ENCODE measurements at regions not wholly inside any gene's neighbourhood (a gene's known extent, or its start where the extent isn't known, plus 50 kb on each side); places are given as distances from the start of the nearest gene placed in this dataset.

DNA sequence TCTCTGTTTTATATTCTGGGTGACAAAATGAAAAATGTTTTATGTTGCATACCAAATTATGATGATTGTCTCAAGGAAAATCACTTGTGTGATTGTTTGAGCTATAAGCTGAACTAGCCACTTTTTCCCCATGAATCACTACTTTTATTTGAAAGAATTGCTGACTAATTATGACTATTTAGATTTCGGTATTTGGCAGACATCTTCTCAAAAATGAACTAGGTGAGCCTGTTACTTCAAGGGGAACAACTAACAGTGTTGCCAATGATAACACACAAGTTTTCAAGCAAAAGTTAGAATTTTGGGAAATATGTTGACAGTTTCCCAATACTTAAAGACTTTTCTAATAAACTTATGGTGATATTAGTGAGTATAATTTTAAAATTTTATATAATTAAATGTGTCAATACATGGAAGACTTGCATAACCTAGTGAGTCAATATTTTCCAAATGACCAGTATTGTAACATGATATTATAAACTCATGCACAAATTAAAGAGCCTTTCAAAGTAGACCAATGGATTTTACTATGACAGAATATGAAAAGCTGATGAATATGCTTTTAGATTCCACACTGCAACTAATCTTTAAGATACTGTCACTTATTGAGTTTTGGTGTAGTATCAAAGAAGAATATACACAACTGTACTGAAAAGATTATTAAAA, 187.7 kb upstream of the GATB start:
- H3K36me3 ChIP-seq (ENCODE audit: control insufficient read depth in 2 of 2, insufficient read depth in 2 of 2, low read length in 1 of 2) = no peaks in the 10 kb centered on the region
- H3K27ac ChIP-seq (ENCODE audit: control insufficient read depth, insufficient read depth) = no peak overlapping the region
- BruUV-seq (replicated peaks) = no TSS peak
- ChIA-PET POLR2A (no interaction called here), CTCF (no interaction called here), RAD21 (ENCODE audit: unreplicated experiment) (no interaction called here), SMC1A (ENCODE audit: uncharacterized antibody, unreplicated experiment) (no interaction called here)
- H2AFZ ChIP-seq (ENCODE audit: control insufficient read depth, low read depth, low read length) = no peak overlapping the region
- H3K4me1 ChIP-seq (ENCODE audit: control insufficient read depth, insufficient read depth, low read length) = no peaks in the 10 kb centered on the region
- no peaks in the 10 kb centered on the region for H4K20me1 ChIP-seq (ENCODE audit: control insufficient read depth, insufficient read depth)
- H3K9ac ChIP-seq (ENCODE audit: control insufficient read depth, insufficient read depth, low read length) = no peak overlapping the region
- ATAC-seq = no peak
- in situ Hi-C loops (cut with MboI) = no loop called here
- intact Hi-C loops (cut with micrococcal nuclease; ENCODE audit: unreplicated experiment) = no loop called here
- no peak overlapping the region for H3K4me3 ChIP-seq
- DNase-seq (ENCODE audit: low read depth, low spot score) = no peak
- no peak for TF ChIP-seq MTA3 (IDR thresholded peaks at IDR 0.05; ENCODE audit: borderline replicate concordance, low read length)
- TF ChIP-seq CEBPB (IDR thresholded peaks at IDR 0.05; ENCODE audit: borderline replicate concordance in 1 of 2, low read depth in 2 of 2, low read length in 2 of 2) = no peak
- no peak for TF ChIP-seq GABPA (IDR thresholded peaks at IDR 0.05; ENCODE audit: low read depth)
- no peak for TF ChIP-seq ESRRA (IDR thresholded peaks at IDR 0.05; ENCODE audit: low read length)
- TF ChIP-seq PBX3 (IDR thresholded peaks at IDR 0.05; ENCODE audit: insufficient replicate concordance, low read depth, low read length) = no peak
- TF ChIP-seq USF1 (IDR thresholded peaks at IDR 0.05; ENCODE audit: borderline replicate concordance, extremely low read length, insufficient read depth, low read depth, low read length) = no peak
- TF ChIP-seq MEF2A (IDR thresholded peaks at IDR 0.05; ENCODE audit: insufficient read depth, low read depth, low read length) = no peak
- TF ChIP-seq ETV6 (conservative IDR thresholded peaks at IDR 0.05 in 1 of 2, IDR thresholded peaks at IDR 0.05 in 1 of 2; ENCODE audit: borderline replicate concordance in 1 of 2, low read depth in 1 of 2) = no peak
- no peak for TF ChIP-seq IKZF1 (conservative IDR thresholded peaks at IDR 0.05)
- no peak overlapping the region for H3K4me2 ChIP-seq (ENCODE audit: control insufficient read depth, insufficient read depth)
- 0% methylated on average over 1 of the region's 1 CpG for WGBS (ENCODE audit: insufficient coverage, insufficient replicate concordance, low lambda C conversion rate, missing lambda C conversion rate)
- H3K79me2 ChIP-seq (ENCODE audit: control insufficient read depth, insufficient read depth, low read length) = no peaks in the 10 kb centered on the region
- H3K9me3 ChIP-seq (replicated peaks; ENCODE audit: control insufficient read depth, insufficient read depth, low read length) = no peaks in the 10 kb centered on the region; the same call in 1 of the 3 replicates
- FAIRE-seq = no peak
- no peaks in the 10 kb centered on the region; a peak in 1 of 4 replicates for H3K27me3 ChIP-seq (replicated peaks in 1 of 2; ENCODE audit: control insufficient read depth in 2 of 2, insufficient read depth in 2 of 2, low read length in 1 of 2)

Measured in GM12878 (cell line).